K562 (cell line): ENCODE measurements at regions not wholly inside any gene's neighbourhood (a gene's known extent, or its start where the extent isn't known, plus 50 kb on each side); places are given as distances from the start of the nearest gene placed in this dataset.
"Not testable (repeated sequence)": the region's sequence is repeated elsewhere in the genome, so short reads cannot be mapped to it uniquely, and the experiment has no call there.

ENCODE experiments used
- CUX1 ChIP-seq: fragments of 200-800 bp; sonication (Bioruptor generic); IDR thresholded peaks from 2 replicates; pipeline ENCODE4 v1.6.1; 2016; ENCODE audit warnings: missing genetic modification characterization, missing compliant biosample characterization
- MYBL2 ChIP-seq, 2 experiments: fragments of 450-650 bp in 1 of 2; sonication (generic) in 1 of 2; formaldehyde crosslinking in 1 of 2; IDR thresholded peaks; 2 replicates each; pipeline versions ENCODE4 v1.6.1 to v1.8.1; 2017 to 2022; ENCODE audit warnings: borderline replicate concordance in 1 of 2, inconsistent platforms in 1 of 2, low read depth in 1 of 2, mild to moderate bottlenecking in 1 of 2, missing genetic modification reagents in 1 of 2, moderate library complexity in 1 of 2
- RBM22 ChIP-seq: fragments of 200-400 bp; formaldehyde crosslinking; IDR thresholded peaks from 2 replicates; pipeline ENCODE4 v1.6.1; 2018; ENCODE audit warnings: low read length, low read depth; ENCODE audit not compliant: poor library complexity, severe bottlenecking
- SIN3A ChIP-seq, 2 experiments: fragments of 150-350 bp in 1 of 2; IDR thresholded peaks; 2 replicates each; pipeline ENCODE4 v1.6.1; 2011 to 2016; ENCODE audit warnings: borderline replicate concordance in 2 of 2, low read depth in 2 of 2, low read length in 2 of 2, mild to moderate bottlenecking in 2 of 2, moderate library complexity in 2 of 2; ENCODE audit not compliant: control insufficient read depth in 1 of 2
- SP2 ChIP-seq: IDR thresholded peaks from 2 replicates; pipeline ENCODE4 v1.6.1; 2011; ENCODE audit warnings: mild to moderate bottlenecking, low read depth, low read length, moderate library complexity; ENCODE audit not compliant: poor library complexity, severe bottlenecking; ENCODE audit errors: extremely low read depth
- ZNF197 ChIP-seq: fragments of 200-800 bp; sonication (Bioruptor generic); IDR thresholded peaks from 2 replicates; pipeline ENCODE4 v1.6.1; 2016; ENCODE audit warnings: low read depth, missing genetic modification characterization, missing compliant biosample characterization
- ZNF398 ChIP-seq: fragments of 250-450 bp; sonication (Bioruptor Pico); IDR thresholded peaks from 2 replicates; pipeline ENCODE4 v1.8.0; 2021; ENCODE audit warnings: moderate library complexity, mild to moderate bottlenecking, inconsistent platforms
- ZNF41 ChIP-seq: fragments of 250-450 bp; sonication (Bioruptor Pico); conservative IDR thresholded peaks from 2 replicates; pipeline ENCODE4 v1.4.0; 2020; ENCODE audit warnings: mild to moderate bottlenecking
- TF ChIP-seq, protein P1 (sequence below): fragments of 450-650 bp; formaldehyde crosslinking; IDR thresholded peaks from 2 replicates; pipeline ENCODE4 v1.4.0; 2020; ENCODE audit warnings: mild to moderate bottlenecking, moderate library complexity

GRCh38 chr1:19019288-19019687, 62.8 kb upstream of the IFFO2 start:
- TF ChIP-seq RBM22; ZNF398 (CRISPR knock-in tag); CUX1 (CRISPR knock-in tag); MYBL2 (IDR thresholded peaks at IDR 0.05; ENCODE audit: low read depth); MYBL2 (CRISPR knock-in tag; IDR thresholded peaks at IDR 0.05; ENCODE audit: borderline replicate concordance); ZNF197; SIN3A (IDR thresholded peaks at IDR 0.05; ENCODE audit: borderline replicate concordance in 2 of 2, control insufficient read depth in 1 of 2, low read depth in 2 of 2, low read length in 2 of 2); SP2; ZNF41 (CRISPR knock-in tag): not testable (repeated sequence)
- TF ChIP-seq, protein P1, sequence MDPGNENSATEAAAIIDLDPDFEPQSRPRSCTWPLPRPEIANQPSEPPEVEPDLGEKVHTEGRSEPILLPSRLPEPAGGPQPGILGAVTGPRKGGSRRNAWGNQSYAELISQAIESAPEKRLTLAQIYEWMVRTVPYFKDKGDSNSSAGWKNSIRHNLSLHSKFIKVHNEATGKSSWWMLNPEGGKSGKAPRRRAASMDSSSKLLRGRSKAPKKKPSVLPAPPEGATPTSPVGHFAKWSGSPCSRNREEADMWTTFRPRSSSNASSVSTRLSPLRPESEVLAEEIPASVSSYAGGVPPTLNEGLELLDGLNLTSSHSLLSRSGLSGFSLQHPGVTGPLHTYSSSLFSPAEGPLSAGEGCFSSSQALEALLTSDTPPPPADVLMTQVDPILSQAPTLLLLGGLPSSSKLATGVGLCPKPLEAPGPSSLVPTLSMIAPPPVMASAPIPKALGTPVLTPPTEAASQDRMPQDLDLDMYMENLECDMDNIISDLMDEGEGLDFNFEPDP (CRISPR knock-in tag): not testable (repeated sequence)
